Spleen (tissue), 7 donors: ENCODE measurements at regions not wholly inside any gene's neighbourhood (a gene's known extent, or its start where the extent isn't known, plus 50 kb on each side); places are given as distances from the start of the nearest gene placed in this dataset.

ENCODE experiments used
- CTCF ChIP-seq, 11 experiments: fragments of 200-600 bp in 7 of 11; fragments of 450-650 bp in 4 of 11; sonication (generic) in 4 of 11; IDR thresholded peaks in 8 of 11; conservative IDR thresholded peaks in 3 of 11; 1 replicate in 7 of 11; 2 replicates in 4 of 11; pipeline versions ENCODE4 v1.4.0 to v1.8.0; 2016 to 2021; ENCODE audit warnings: antibody characterized with exemption in 11 of 11, inconsistent platforms in 4 of 11, mild to moderate bottlenecking in 1 of 11
- POLR2A ChIP-seq, 3 donors: fragments of 450-650 bp; IDR thresholded peaks; one replicate each; pipeline ENCODE4 v1.5.1; 2017; ENCODE audit warnings: antibody characterized with exemption in 3 of 3, mild to moderate bottlenecking in 1 of 3
- donor health status: DM: no; HTN: no; CAD: no; lungs with moderate emphysema.
- donor health status: DM: no; HTN: no; CAD: no.
- donor health status: DM: no; HTN: no; CAD: no.

GRCh38 chr6:137740967-137741761 is 125.9 kb upstream of the TNFAIP3 start:
- TF ChIP-seq CTCF (IDR thresholded peaks at IDR 0.05 in 8 of 11, conservative IDR thresholded peaks at IDR 0.05 in 3 of 11), result no peak
- no peak for TF ChIP-seq POLR2A (IDR thresholded peaks at IDR 0.05)
